Tibial nerve (tissue), 3 donors: ENCODE measurements at regions not wholly inside any gene's neighbourhood (a gene's known extent, or its start where the extent isn't known, plus 50 kb on each side); places are given as distances from the start of the nearest gene placed in this dataset.

Source experiments
- CTCF ChIP-seq, 5 experiments: fragments of 200-600 bp in 3 of 5; fragments of 450-650 bp in 2 of 5; sonication (generic) in 3 of 5; IDR thresholded peaks; one replicate each; pipeline ENCODE4 v1.5.1; 2016 to 2019; ENCODE audit warnings: antibody characterized with exemption in 5 of 5, mild to moderate bottlenecking in 3 of 5, moderate library complexity in 2 of 5
- POLR2A ChIP-seq, 2 donors: fragments of 450-650 bp; IDR thresholded peaks; one replicate each; pipeline ENCODE4 v1.6.1; 2017; ENCODE audit warnings: antibody characterized with exemption in 2 of 2, mild to moderate bottlenecking in 2 of 2, moderate library complexity in 2 of 2

DNA sequence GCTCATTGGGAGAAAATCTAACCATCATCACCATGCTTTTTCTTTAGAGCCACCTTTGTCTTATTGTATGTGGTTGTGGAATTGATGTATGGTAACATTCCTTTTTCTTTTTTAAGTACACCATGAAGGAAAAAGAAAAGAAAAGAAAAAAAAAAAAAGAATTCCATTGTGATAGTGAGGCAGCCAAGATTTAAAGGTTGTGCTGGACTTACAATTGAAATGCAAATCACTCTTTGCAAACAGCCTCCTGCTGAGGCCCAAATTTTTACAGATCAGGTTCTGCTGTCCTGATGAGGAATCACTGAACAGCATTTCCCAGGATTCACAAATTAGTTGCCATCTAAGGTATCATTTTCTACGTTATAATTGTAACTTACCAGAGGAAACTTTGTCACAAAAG is 1101.0 kb upstream of the FANCL start:
- TF ChIP-seq CTCF (IDR thresholded peaks at IDR 0.05) (no peak), POLR2A (IDR thresholded peaks at IDR 0.05) (no peak)
